ENCODE measurements at regions not wholly inside any gene's neighbourhood (a gene's known extent, or its start where the extent isn't known, plus 50 kb on each side); places are given as distances from the start of the nearest gene placed in this dataset.

DNA sequence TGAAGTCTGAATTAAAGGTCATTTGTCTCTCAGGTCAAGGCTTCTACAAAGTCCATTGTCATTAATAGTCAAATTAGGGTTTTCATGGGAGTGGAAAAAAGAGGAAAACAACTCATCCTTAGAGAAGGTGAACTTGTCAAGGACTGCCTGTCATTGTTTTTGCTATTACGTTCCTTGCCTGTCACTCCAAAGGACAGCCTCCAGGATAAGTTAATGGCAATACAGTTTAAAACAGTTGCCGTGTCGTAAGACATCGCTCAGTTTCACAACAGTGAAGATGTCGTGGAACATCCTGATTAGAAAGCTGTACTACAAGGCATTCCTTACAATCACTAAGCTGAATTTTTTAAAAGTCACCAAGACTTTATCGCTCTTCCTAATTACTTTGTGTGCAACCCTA is 466.8 kb upstream of the SMIM31 start:
- DNase-seq (ENCODE audit: low spot score in 2 of 2) (no peak), ATAC-seq (ENCODE audit: low read depth) (no peak)
- Mint-ChIP-seq H3K9me3 (no peaks in the 10 kb centered on the region), H3K4me3 (no peak overlapping the region), H3K27ac (no peak overlapping the region), H3K27me3 (no peaks in the 10 kb centered on the region), H3K4me1 (no peaks in the 10 kb centered on the region), H3K36me3 (no peaks in the 10 kb centered on the region)

DNA sequence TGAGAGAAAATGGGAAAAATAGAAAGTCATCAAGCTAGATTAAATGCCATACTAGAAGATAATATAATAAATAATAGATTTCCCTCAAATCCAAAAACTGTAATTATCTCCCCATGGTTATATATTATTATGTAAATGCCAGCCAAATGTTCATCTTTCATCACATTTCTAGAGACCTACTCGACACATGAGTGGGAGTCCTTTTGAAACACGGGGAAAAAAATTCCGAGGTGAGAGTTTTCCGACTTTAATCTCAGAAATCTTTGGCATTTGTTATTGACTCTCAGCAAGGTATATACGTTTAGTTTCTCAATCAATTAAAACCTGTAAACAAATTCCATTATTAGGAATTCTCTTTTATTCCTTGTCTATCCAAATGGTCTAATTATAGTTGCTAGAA is 465.4 kb upstream of the SMIM31 start:
- Mint-ChIP-seq H3K27ac (no peak overlapping the region), H3K4me3 (no peak overlapping the region), H3K4me1 (no peaks in the 10 kb centered on the region), H3K27me3 (no peaks in the 10 kb centered on the region), H3K36me3 (no peaks in the 10 kb centered on the region), H3K9me3 (no peaks in the 10 kb centered on the region)
- DNase-seq (ENCODE audit: low spot score in 2 of 2) = no peak
- no peak for ATAC-seq (ENCODE audit: low read depth)

DNA sequence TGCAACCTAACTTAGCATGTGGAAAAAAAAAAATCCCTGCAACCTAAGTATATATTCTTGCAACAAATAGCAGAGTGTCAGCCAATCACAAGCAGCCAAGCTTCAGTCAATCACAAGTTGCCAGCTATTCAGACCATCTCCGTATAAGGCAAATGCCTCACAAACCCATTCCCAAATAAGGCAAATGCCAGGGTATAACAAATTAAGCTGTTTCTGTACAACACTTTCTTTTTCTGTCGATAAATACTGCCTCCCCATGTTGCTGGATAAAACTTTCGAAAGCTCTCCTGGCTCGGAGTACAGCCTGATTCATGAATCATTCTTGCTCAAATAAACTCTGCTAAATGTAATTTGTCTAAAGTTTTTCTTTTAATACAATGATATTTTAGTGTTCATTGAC is 460.7 kb upstream of the SMIM31 start:
- ATAC-seq (ENCODE audit: low read depth) (no peak), DNase-seq (ENCODE audit: low spot score in 2 of 2) (no peak)
- Mint-ChIP-seq H3K36me3 (no peaks in the 10 kb centered on the region), H3K4me3 (no peak overlapping the region), H3K4me1 (no peaks in the 10 kb centered on the region), H3K27me3 (no peaks in the 10 kb centered on the region), H3K27ac (no peak overlapping the region), H3K9me3 (peaks cover 1% of the 10 kb centered on the region)

DNA sequence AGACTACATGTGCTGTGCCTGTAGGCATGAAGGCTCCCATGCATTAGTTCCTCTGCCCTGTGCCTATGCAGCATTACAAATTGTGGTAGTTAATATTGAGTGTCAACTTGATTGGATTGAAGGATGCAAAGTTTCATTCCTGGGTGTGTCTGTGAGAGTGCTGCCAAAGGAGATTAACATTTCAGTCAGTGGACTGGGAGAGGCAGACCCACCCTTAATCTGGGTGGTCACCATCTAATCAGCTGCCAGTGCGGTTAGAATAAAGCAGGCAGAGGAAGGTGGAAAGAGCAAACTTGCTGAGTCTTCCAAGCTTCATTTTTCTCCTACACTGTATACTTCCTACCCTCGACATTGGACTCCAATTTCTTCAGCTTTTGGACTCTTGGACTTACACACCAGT is 460.2 kb upstream of the SMIM31 start:
- Mint-ChIP-seq H3K36me3 (no peaks in the 10 kb centered on the region), H3K27ac (no peak overlapping the region), H3K4me1 (no peaks in the 10 kb centered on the region), H3K27me3 (no peaks in the 10 kb centered on the region), H3K4me3 (no peak overlapping the region), H3K9me3 (peaks cover 1% of the 10 kb centered on the region)
- DNase-seq (ENCODE audit: low spot score in 2 of 2) (no peak), ATAC-seq (ENCODE audit: low read depth) (no peak)

DNA sequence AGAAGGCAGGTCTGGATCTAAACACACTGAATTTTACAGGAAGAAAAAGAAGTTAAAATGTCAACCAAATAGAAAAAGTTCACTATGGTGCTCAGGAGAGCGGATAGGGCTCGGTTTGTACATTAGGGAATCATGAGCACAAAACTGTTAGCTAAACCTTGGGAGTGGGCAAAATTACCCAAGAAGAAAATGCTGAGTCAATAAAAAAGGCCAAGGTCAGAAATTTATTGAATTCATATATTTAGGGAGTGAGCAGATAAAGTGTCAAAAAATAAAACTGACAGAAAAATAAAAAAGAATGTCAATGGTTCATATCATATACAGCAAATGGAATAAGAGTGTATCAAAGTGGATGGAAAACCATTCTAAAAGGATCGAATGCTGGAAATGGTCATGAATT is 452.5 kb upstream of the SMIM31 start:
- Mint-ChIP-seq H3K4me1 (no peaks in the 10 kb centered on the region), H3K4me3 (no peak overlapping the region), H3K9me3 (no peaks in the 10 kb centered on the region), H3K27ac (no peak overlapping the region), H3K36me3 (no peaks in the 10 kb centered on the region), H3K27me3 (peaks cover 2% of the 10 kb centered on the region)
- no peak for ATAC-seq (ENCODE audit: low read depth)
- no peak for DNase-seq (ENCODE audit: low spot score in 2 of 2)

DNA sequence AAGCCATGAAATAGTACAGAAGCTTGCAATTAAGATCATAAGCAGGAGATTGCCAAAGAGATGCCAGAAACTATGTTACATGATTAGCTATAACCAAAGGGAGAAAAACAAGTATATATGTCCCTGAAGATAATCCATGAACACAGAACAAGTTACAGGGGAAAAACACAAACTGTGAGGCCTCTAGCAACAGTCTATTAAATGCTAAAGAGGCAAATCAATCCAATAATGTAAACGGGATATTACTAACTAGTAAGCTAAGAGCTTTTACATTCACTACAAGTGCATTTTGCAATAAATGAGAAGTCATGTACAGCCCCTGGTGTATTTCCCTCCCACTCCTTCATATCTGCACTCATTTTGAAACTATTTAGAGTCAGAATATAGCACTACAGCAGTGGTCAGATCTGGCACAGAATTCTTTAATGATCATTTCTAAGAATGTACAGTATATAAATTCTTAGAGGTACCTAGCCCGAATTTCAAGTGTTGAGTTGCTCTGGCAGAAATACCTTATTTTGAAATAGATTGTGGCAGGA is 449.8 kb upstream of the SMIM31 start:
- H3K9me3 Mint-ChIP-seq = no peaks in the 10 kb centered on the region
- DNase-seq (ENCODE audit: low spot score in 2 of 2) (no peak), ATAC-seq (ENCODE audit: low read depth) (no peak)
- peaks cover 2% of the 10 kb centered on the region for H3K27me3 Mint-ChIP-seq
- H3K4me1 Mint-ChIP-seq = no peaks in the 10 kb centered on the region
- H3K27ac Mint-ChIP-seq = no peak overlapping the region
- H3K36me3 Mint-ChIP-seq = no peaks in the 10 kb centered on the region
- no peak overlapping the region for H3K4me3 Mint-ChIP-seq

DNA sequence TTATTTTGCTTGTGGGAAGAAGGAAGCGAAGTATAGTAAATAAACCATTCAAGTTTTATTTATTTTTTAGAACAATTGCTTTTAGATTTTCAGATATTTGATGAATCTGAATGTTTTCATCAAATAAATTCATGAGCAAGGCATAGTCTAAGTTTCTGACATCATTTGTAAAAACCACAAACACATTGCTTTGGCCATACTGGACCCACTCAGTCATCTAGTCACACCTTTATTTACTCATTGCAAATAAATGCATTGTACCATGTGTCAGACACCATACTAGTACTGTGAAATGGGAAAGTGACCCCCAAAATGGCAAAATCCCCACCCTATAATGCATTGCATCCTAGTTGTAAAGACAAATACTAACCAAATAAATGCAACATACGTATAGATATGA is 449.1 kb upstream of the SMIM31 start:
- Mint-ChIP-seq H3K36me3 (no peaks in the 10 kb centered on the region), H3K27ac (no peak overlapping the region), H3K27me3 (peaks cover 2% of the 10 kb centered on the region), H3K9me3 (no peaks in the 10 kb centered on the region), H3K4me3 (no peak overlapping the region), H3K4me1 (no peaks in the 10 kb centered on the region)
- no peak for ATAC-seq (ENCODE audit: low read depth)
- no peak for DNase-seq (ENCODE audit: low spot score in 2 of 2)

DNA sequence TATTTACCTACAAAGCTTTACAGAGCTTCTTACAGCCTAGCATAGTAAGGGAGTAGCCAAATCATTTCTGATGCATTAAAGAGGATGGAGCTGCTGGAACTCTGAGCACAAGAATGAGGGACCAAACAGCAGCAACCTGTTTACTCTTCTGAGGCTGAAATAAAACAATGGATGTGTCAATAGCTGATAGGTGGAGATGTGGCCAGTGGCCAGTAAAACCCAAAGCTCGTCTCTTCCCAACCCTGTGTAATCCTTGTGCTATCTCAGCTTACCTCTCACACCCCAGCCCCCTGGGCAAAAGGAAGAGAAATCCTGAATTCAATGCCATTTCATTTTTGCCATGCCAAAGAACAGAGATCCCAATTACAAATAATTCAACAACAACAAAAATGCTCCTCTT is 446.7 kb upstream of the SMIM31 start:
- Mint-ChIP-seq H3K4me1 (no peaks in the 10 kb centered on the region), H3K27ac (no peak overlapping the region), H3K9me3 (no peaks in the 10 kb centered on the region), H3K27me3 (no peaks in the 10 kb centered on the region), H3K4me3 (no peak overlapping the region), H3K36me3 (no peaks in the 10 kb centered on the region)
- ATAC-seq (ENCODE audit: low read depth) (no peak), DNase-seq (ENCODE audit: low spot score in 2 of 2) (no peak)

DNA sequence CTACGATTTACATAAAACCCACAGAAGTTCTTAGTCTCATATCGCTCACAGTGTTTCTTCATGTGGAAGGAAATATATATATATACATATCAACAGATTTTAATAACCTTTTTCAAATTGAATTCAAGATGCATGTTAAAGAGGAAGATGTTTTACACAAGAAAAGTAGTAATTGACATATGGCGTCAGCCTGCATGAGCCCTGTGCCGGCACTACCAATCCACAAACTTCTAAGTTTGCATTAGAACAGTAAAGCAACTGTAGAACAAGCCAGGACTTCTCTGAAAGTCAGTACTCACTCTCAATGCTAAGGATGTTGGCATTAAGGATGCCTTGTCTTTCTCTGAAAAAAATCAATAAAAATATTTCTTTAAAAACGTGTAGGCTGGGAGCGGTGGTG is 441.3 kb upstream of the SMIM31 start:
- no peaks in the 10 kb centered on the region for H3K9me3 Mint-ChIP-seq
- H3K27ac Mint-ChIP-seq = no peak overlapping the region
- H3K27me3 Mint-ChIP-seq = no peaks in the 10 kb centered on the region
- H3K4me1 Mint-ChIP-seq = no peaks in the 10 kb centered on the region
- H3K4me3 Mint-ChIP-seq = no peak overlapping the region
- H3K36me3 Mint-ChIP-seq = no peaks in the 10 kb centered on the region
- DNase-seq (ENCODE audit: low spot score in 2 of 2) (no peak), ATAC-seq (ENCODE audit: low read depth) (no peak)

DNA sequence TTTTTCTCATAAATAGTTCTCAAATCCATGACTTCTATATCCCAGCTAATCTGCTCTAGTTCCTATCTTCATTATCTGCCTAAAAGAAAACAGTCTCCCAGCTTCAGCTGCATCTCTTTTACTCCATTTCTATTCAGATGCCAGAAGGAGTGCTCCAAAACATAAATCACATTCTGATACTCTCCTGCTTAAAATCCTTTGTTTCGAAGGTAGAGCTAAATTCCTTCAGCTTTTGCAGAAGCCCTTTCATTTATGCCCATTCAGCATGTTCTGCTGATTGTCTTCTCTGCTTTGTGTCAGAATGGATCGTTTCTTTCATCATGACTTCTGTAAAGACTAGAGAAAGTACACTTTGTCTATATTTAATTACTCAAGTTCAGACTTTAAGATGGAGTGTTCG is 440.1 kb upstream of the SMIM31 start:
- H3K27ac Mint-ChIP-seq = no peak overlapping the region
- H3K9me3 Mint-ChIP-seq = no peaks in the 10 kb centered on the region
- ATAC-seq (ENCODE audit: low read depth) (no peak), DNase-seq (ENCODE audit: low spot score in 2 of 2) (no peak)
- H3K4me1 Mint-ChIP-seq = no peaks in the 10 kb centered on the region
- H3K27me3 Mint-ChIP-seq = no peaks in the 10 kb centered on the region
- H3K4me3 Mint-ChIP-seq = no peak overlapping the region
- no peaks in the 10 kb centered on the region for H3K36me3 Mint-ChIP-seq

DNA sequence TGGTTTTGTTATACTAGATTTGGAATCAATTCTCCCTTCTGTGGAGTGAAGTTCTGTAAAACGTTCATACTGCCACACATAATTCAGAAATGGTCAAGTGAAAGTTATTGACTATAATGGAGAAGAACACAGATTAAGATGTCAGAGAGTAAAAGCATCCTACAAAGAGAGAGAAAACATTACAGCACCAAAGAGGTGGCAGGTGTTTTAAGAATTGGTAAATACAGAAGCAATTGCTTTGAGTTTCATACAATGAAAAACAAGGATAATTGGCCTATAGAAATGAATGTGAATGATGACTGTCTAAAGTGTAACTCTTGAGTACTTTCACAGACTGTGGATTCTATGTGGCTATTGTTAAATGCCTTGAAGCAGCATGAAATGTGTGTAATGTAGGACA is 435.6 kb upstream of the SMIM31 start:
- no peak for ATAC-seq (ENCODE audit: low read depth)
- DNase-seq (ENCODE audit: low spot score in 2 of 2) = no peak
- Mint-ChIP-seq H3K27ac (no peak overlapping the region), H3K36me3 (no peaks in the 10 kb centered on the region), H3K4me1 (no peaks in the 10 kb centered on the region), H3K9me3 (no peaks in the 10 kb centered on the region), H3K27me3 (no peaks in the 10 kb centered on the region), H3K4me3 (no peak overlapping the region)

DNA sequence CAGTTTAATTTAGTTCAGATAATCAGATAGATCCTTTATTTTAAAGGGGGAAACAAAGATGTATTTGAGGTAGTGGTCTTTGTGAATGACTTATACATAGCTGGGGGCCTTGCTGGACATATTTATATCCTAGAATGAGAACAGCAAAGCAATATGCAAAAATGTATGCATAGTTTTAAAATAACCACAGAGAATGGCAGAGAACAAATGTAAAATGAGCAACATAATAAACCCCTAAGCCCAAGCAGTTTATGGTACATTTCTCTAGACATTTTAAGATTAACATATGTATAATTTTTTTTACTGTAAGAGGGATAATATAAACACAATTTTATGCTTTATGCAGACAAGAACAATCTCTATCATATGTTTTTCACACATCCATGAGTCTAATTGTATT is 434.2 kb upstream of the SMIM31 start:
- DNase-seq (ENCODE audit: low spot score in 2 of 2) (no peak), ATAC-seq (ENCODE audit: low read depth) (no peak)
- no peak overlapping the region for H3K4me3 Mint-ChIP-seq
- H3K9me3 Mint-ChIP-seq = no peaks in the 10 kb centered on the region
- H3K27ac Mint-ChIP-seq = no peak overlapping the region
- no peaks in the 10 kb centered on the region for H3K36me3 Mint-ChIP-seq
- no peaks in the 10 kb centered on the region for H3K27me3 Mint-ChIP-seq
- no peaks in the 10 kb centered on the region for H3K4me1 Mint-ChIP-seq

DNA sequence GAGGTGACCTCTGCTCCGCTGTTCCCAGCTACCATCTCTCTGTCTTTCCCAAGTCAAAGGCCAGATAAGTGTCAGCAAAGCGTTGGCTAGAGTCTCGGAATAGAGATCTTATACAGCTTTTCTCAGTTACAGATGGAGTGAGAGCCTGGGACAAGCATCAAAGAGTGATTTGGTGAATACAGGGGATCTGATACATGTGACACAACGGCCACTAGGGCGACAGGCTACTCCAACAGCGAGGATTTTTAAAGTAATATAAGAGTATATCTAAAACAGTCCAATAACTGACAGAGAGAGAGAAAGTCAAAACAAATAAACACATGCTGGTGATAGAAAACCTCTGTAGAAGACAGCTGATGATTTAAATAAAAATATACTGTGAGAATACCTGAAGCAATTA is 433.1 kb upstream of the SMIM31 start:
- Mint-ChIP-seq H3K4me1 (no peaks in the 10 kb centered on the region), H3K27me3 (no peaks in the 10 kb centered on the region), H3K36me3 (no peaks in the 10 kb centered on the region), H3K4me3 (no peak overlapping the region), H3K27ac (no peak overlapping the region), H3K9me3 (no peaks in the 10 kb centered on the region)
- ATAC-seq (ENCODE audit: low read depth) = no peak
- no peak for DNase-seq (ENCODE audit: low spot score in 2 of 2)

DNA sequence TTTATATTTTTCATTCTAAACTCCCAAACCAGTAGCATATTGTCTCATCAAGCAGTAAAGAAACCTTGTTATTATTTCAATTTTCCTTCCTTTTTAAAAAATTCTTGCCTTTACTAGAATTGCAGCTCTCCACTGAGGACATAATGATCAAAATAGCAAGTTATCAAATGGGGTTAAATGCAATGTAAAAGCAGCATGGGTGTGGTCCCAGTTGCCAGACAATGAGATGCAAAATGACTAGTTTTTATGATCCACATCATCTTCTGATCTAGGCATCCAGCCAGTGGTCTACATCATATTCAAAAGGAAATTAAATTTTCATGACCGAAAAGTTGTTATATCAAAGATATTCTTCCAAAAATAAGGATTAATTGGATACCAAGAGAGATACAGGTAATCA is 427.9 kb upstream of the SMIM31 start:
- Mint-ChIP-seq H3K4me1 (no peaks in the 10 kb centered on the region), H3K4me3 (no peak overlapping the region), H3K27me3 (no peaks in the 10 kb centered on the region), H3K27ac (no peak overlapping the region), H3K36me3 (no peaks in the 10 kb centered on the region), H3K9me3 (peaks cover 2% of the 10 kb centered on the region)
- no peak for ATAC-seq (ENCODE audit: low read depth)
- DNase-seq (ENCODE audit: low spot score in 2 of 2) = no peak

DNA sequence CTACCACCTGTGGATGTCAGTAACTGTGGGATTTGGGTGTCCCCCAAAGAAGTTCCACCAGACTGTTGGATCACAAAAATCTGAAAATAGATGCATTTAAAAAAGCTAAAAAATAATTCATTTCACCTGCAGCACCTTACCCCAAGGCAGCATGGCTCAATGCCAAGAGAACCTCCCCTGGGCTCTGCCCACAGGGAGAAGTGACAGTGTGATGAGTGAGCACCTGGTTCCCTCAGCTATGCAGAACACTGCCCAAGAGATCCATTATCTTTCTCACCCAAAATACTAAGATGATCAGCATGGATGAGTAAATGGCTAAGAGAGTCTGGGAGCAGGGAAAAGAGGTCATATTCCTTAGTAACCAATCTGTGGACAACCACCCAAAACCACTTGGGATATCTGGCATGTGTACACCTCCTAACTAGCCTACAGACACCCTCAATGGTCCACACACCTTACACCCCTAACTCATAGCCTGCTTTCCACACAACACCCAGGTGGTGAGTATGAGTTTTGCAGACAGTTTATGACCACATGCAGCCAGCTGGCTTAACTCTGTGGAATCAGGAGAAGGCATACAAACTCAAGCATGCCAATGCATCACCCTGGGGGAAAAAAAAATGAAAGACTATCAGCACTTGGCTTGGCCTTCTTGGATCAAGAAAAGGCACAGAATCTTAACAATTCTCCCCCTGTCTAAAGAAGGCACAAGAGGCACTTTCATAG is 416.5 kb upstream of the SMIM31 start:
- DNase-seq (ENCODE audit: low spot score in 2 of 2) (no peak), ATAC-seq (ENCODE audit: low read depth) (no peak)
- no peak overlapping the region for H3K4me3 Mint-ChIP-seq
- peaks cover 3% of the 10 kb centered on the region for H3K9me3 Mint-ChIP-seq
- H3K36me3 Mint-ChIP-seq = no peaks in the 10 kb centered on the region
- H3K27ac Mint-ChIP-seq = no peak overlapping the region
- H3K27me3 Mint-ChIP-seq = no peaks in the 10 kb centered on the region
- H3K4me1 Mint-ChIP-seq = no peaks in the 10 kb centered on the region
